ENCODE measurements at regions not wholly inside any gene's neighbourhood (a gene's known extent, or its start where the extent isn't known, plus 50 kb on each side); places are given as distances from the start of the nearest gene placed in this dataset.
A peak's percentile ranks its signal among the peaks of the same experiment; 100 is the strongest.

DNA sequence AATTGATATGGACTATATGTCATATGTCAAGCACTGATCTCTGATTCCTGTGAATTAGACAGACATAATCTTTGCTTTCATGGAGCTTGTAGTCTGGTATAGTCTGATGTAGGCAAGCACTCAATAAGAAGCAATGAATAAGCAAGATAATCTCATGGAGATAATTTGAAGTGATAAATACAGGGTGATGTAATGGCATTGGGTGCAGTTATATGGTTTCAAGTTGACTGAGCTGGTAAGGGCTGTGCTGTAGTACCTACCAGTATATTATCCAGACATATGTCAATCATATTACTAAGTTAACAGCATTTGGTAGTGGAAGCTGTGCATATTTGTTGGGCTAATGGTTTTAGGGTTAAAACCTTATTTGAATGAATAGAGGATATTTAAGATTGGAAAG is 117.5 kb upstream of the PRPS1L1 start:
- FAIRE-seq: no peak
- DNase-seq (ENCODE audit: extremely low spot score, insufficient read length, low read depth): no peak

DNA sequence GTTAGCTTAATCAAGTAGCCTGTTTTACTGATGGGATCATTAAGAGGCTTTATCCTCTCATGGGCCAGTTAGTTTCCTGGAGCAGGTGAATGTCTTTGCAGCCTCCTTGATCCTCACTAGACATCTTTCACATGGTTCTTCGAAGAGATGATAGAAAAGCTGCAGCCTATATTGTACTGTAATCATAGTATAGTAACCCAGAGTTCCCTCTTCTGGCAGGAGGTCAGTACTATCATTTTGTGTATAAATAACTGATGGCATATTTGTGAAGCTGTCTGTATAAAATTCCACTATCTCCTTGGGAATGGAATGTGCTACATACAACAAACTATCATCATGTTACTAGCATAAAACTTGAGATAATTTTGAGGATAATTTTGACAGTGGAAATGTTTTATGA is 123.8 kb upstream of the PRPS1L1 start:
- no peak for FAIRE-seq
- DNase-seq (ENCODE audit: extremely low spot score, insufficient read length, low read depth): no peak

DNA sequence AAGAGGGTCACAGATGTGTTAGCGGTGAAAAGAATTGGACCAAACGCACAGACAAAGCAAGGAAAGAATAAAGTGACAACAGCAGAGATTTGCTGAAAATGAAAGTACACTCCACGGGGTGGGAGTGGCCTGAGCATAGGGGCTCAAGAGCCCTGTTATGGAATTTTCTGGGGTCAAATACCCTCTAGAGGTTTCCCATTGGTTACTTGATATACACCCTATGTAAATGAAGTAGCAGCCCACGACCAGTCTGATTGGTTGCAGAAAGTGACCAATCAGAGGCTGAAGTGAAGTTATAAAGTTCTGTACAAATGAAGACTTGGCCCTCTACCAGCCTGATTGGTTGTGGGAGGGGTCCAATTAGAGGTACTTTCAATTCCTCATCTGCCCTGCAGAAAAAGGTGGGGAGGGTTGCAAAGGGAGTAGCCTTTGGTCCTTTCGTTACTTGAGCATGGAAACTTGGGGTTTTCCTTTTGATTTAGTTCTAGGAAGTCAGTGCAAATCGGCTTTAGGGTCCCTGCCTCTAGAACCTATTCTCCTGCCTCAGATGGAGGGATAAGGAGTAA is 125.6 kb upstream of the PRPS1L1 start:
- no peak for FAIRE-seq

DNA sequence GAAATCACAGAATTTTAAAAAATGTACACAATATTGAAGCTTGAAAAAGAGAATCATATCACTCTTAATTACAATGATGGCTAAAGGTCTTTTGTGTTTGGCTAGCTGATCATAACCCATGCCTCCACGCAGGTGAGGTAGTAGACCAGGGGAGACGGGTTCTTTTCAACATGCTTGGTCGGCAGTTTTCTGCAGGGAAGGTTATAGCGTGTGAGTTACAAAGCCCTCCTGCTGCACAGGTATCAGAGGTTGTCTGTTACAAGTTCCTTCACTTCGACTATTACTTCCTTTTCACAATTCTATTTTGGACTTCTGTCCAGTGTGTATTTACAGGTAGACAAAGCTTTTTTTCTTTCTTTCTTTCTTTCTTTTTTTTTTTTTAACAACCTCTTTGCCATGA is 127.1 kb upstream of the PRPS1L1 start:
- no peak for DNase-seq (ENCODE audit: extremely low spot score, insufficient read length, low read depth)
- no peak for FAIRE-seq

More for the DNA sequence above, 125.6 kb upstream of the PRPS1L1 start:
- no peak for DNase-seq (ENCODE audit: extremely low spot score, insufficient read length, low read depth)

DNA sequence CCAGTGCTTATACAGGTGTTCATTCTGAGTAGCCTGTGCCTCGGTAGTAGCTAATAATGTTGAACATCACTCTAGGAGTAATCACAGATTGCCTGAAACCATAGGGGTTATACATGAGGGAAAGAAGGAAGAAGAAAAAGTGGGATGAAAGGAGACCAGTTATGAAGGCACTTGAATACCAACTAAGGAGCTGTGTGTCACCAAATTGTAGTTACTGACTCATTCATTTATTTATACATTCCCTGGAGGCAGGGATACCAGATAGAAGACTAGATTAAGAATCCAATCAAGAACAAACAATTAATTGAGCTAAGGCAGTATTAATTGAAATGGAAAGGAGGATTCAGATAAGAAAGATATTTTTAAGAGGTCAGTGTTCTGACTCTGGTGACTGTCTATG is 129.6 kb upstream of the PRPS1L1 start:
- FAIRE-seq: no peak
- DNase-seq (ENCODE audit: extremely low spot score, insufficient read length, low read depth): no peak

DNA sequence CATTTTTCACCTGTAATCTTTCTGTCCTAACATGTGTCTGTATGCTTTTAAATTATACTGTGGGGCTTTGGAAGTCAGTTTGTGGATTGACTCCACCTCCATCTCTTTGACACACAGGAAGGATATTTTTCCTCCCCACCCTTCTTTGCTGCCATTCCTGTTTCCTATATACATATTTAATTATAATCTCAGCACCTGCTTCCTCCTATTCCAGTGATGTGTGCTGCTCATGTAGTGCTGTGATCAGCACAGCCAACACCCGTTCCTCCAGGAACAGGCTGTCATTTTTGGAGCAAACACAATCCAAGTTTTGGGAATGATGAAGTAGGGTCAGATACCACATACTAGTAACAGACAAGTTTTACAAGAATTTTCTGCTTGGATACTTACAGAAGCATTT is 135.0 kb upstream of the PRPS1L1 start:
- DNase-seq (ENCODE audit: extremely low spot score, insufficient read length, low read depth): no peak
- no peak for FAIRE-seq

DNA sequence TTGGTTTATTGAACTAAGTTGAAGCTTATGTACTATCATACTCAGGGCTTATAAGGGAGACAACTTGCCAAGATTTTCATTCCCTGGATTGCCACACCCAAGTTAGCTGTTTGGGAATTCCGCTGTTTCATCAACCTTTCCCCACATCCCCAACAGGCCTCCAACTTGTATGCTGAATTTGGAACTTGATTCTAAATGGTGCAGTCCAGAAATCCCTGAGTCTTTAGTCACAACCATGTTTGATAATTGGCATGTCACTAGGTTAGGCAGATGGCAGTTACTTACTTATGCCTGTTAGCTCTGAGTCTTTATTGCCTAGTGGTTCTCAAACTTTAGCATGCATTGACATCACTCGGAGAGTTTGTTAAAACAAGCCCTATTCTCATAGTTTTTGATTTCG is 135.4 kb upstream of the PRPS1L1 start:
- FAIRE-seq (no peak), DNase-seq (ENCODE audit: extremely low spot score, insufficient read length, low read depth) (no peak)

DNA sequence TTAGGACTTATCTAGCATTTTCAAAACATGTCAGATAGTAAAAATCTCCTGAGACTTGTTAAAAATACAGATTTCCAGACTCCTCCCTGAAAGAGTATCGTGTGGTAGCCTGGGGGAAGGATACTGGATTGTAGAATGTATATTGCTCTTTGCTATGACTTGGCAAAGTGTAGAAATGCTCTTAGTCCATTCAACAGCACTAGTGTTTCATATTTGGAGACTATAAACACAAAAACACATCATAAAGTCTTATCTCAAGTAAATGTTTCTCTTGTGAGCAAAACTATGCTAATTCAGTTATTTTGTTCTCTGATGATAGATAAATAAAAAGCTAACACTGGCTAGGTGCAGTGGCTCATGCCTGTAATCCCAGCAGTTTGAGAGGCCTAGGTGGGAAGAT is 137.5 kb upstream of the PRPS1L1 start:
- DNase-seq (ENCODE audit: extremely low spot score, insufficient read length, low read depth) (no peak), FAIRE-seq (no peak)

DNA sequence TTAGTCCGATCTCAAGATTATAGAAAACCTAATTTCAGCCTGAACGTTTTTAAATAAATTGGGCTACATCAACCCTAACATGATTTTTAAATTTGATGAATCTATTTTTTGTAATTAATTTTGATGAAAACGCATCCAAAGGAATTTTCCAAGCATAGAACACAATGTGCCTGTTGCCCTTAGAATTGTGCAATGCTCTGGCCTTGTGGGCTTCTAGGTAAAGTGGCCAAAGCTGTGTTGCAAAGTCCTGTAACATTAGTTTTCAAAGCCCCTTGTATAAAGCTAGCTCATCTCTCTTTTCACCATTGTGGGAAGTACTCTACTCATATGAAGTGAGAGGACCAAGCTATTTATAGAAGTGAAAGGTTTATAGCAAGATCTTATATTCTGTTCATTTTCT is 138.4 kb upstream of the PRPS1L1 start:
- FAIRE-seq (no peak), DNase-seq (ENCODE audit: extremely low spot score, insufficient read length, low read depth) (no peak)

DNA sequence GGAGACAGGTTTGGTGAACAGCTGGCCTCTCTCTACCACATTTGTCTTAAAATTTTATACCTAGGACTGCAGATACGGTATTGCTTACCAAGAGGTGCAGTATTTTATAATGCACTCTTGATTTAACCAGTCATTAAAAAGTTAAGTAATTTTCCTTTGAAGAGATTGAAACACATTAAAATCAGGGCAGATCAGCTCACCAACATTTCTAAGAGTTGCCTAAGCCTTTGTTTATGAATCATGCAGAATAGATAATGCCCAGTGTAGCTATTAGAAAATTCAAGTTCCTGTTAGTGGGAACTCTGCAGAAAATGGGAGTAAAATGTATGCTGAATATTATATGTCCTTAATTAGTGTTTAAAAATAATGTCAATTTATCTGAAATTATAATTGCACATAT is 140.2 kb upstream of the PRPS1L1 start:
- DNase-seq (ENCODE audit: extremely low spot score, insufficient read length, low read depth): no peak
- no peak for FAIRE-seq

DNA sequence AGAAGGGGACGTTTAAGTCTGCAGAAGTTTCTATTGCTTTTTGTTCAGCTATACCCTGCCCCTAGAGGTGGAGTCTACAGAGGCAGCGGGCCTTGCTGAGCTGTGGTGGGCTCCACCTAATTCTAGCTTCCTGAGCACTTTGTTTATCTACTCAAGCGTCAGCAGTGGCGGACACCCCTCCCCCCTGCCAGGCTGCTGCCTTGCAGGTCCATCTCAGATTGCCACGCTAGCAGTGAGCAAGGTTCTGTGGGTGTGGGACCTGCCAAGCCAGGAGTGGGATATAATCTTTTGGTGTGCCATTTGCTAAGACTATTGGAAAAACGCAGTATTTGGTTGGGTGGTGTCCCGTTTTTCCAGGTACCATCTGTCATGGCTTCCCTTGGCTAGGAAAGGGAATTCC is 147.3 kb upstream of the PRPS1L1 start:
- no peak for FAIRE-seq
- no peak for DNase-seq (ENCODE audit: extremely low spot score, insufficient read length, low read depth)

DNA sequence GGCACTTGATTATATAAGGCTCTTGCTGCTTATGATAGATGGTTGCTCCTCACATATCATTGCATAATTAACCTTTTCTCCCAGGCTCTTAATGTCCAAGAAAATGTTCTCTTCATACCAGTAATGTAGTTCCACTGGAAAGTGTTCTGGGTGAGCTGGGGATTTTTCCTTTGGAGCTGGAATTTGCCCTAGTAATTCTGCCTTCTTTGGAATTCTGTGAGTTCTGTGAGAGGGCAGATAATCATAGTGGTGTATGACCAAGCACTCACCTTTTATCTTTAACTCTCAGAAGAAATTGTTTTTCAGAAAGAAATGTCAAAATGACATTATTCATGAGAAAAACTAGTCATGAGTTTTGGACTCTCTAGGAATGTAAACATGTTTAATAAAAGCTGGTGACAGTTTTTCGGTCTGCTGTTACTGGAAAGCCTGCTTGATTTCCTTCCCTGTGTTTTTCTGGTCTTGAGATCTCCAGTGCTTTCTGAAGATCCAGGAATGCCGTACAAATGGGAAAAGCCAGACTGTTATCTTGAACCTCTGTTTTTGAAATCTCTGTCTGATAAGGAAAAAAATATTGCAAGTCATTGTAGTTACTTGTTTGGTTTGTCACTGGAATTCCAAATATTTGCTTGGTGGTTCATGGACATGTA is 148.3 kb upstream of the PRPS1L1 start:
- no peak for FAIRE-seq
- no peak for DNase-seq (ENCODE audit: extremely low spot score, insufficient read length, low read depth)

DNA sequence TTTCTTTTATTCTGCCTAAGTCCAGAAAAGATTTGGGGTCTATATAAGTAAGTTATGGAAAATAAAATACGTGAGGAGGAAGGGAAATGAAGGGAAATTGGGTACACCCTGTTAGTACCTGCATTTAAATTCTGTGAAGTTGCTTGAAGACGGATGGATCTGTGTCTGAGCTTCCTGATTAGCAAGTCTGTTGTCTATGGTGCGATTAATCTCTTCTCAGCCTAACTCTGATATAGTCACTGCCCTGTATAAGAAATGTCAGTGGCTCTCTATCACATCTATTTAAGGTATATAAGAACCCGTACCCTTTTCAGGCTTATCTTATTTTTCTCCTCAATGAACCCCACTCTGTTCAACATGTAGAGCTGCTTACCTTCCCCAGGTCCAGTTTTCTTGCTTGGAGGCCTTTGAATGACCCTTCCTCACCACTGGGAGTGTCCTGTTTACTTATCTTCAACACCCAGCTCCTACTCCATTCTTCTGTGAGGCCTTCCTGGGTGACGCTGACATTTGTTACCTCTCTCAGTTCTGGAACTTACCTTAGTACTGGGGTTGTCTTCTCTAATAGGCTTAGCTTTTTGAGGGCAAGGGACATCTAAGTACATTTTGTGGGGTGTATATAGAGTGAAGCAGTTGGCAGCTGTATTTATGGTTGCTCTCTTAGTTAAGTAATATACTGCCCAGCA is 149.6 kb upstream of the PRPS1L1 start:
- DNase-seq (ENCODE audit: extremely low spot score, insufficient read length, low read depth) (no peak), FAIRE-seq (no peak)

DNA sequence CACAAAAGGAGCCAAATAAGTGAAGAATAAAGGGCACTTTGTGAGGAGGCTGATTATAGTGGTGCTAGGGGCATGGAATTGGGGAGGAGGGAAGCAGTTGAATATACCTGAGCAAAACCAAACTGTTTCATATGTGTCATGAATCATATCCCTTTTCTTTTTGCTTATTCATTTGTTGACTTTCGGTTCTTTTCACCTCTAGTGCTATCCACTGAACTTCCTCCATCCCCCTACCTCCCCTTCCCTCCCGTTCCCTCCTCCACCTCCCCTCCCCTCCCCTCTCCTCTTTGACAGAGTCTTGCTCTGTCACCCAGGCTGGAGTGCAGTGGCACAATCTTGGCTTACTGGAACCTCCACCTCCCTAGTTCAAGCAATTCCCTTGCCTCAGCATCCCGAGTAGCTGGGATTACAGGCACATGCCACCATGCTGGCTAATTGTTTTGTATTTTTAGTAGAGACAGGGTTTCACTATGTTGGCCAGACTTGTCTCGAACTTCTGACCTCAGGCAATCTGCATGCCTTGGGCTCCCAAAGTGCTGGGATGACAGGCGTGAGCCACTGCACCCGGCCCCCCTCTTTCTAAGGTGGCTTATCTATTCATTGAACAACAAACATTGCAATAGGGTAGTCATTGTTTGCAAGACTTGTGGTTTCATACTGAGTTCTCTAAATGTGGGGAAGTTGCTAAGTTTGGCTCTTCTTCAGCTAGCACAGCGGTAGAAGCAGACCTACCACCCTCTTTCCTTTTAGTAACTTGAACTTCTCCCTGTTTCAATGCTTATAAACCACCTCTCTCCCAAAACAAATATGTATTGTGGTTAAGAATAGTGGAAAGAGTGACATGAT is 150.4 kb upstream of the PRPS1L1 start:
- FAIRE-seq (peak; percentile 74), DNase-seq (ENCODE audit: extremely low spot score, insufficient read length, low read depth) (peak; percentile 23)

DNA sequence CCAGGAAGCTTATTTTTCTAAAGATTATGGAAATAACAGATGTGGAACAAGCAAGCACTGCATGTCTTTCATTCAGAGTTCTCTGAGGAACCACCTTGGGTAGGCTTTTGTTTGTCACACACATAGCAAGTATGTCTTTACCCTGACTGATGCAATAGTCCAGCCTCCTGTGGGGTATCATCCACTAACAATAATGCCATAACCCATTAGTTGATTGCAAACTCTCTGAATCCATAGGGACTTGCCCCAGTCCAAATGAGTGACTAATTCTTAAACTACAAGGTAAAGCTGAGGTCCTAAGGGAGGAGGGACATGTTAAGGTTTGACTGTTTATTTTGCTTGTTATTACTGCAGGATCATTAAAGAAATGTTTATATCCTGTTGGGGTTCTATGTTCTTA is 151.4 kb upstream of the PRPS1L1 start:
- no peak for DNase-seq (ENCODE audit: extremely low spot score, insufficient read length, low read depth)
- FAIRE-seq: no peak

DNA sequence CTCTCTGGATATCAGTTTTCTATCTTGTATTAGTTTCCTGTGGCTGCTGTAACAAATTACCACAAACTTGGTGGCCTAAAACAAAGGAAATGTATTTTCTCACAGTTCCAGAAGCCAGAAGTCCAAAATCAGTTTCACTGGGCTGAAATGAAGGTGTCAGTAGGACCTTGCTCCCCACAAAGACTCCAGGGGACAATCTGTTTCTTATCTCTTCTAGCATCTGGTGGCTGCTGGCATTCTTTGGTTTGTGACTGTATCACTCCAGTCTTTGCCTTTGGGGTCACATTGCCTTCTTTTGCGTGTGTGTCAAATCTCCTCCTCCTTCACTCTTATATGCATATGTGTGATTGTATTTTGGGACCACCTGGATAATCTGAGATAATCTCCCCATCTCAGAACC is 153.0 kb upstream of the PRPS1L1 start:
- DNase-seq (ENCODE audit: extremely low spot score, insufficient read length, low read depth) (no peak), FAIRE-seq (no peak)

DNA sequence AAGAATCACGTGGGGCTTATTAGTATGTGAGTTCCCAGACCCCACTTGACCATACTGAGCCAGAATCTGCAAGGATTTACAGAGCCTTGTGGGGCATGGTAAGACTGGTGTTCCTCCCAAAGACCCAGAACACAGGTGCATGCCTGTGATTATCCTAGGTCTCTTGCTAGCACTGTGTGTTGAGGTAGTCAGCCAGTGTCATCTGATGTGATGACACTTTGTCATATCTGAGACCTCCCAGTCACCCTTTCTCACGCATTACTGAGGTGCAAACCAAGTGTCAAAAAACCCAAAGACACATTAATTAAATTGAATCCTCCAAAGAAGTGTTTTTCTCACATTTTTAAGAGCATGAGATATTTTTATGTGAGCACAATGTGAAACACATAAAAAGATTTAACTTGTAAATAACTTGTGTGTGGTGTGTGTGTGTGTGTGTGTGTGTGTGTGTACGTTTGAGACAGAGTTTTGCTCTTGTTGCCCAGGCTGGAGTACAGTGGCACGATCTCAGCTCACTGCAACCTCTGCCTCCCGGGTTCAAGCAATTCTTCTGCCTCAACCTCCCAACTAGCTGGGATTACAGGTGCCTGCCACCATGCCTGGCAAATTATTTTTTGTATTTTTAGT is 162.0 kb upstream of the PRPS1L1 start:
- no peak for FAIRE-seq
- DNase-seq (ENCODE audit: extremely low spot score, insufficient read length, low read depth): no peak

DNA sequence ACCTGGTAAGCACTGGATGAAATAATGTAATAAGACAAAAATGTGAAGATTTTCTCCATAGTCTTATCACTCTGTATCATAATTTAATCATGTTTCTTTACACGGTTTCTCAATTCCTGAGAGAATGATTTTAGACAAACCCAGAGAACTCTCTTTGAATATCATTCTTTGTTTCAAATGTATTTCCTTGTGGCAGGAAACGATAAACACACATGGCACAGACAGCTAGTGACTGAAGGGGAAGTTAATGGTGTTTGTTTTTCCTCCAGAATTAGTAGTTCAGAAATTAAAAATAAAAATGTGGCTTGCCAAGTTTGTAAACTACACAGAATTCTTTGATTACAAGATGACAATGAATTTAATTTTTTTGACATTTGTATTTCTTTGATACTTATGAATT is 163.7 kb upstream of the PRPS1L1 start:
- DNase-seq (ENCODE audit: extremely low spot score, insufficient read length, low read depth) (no peak), FAIRE-seq (no peak)

DNA sequence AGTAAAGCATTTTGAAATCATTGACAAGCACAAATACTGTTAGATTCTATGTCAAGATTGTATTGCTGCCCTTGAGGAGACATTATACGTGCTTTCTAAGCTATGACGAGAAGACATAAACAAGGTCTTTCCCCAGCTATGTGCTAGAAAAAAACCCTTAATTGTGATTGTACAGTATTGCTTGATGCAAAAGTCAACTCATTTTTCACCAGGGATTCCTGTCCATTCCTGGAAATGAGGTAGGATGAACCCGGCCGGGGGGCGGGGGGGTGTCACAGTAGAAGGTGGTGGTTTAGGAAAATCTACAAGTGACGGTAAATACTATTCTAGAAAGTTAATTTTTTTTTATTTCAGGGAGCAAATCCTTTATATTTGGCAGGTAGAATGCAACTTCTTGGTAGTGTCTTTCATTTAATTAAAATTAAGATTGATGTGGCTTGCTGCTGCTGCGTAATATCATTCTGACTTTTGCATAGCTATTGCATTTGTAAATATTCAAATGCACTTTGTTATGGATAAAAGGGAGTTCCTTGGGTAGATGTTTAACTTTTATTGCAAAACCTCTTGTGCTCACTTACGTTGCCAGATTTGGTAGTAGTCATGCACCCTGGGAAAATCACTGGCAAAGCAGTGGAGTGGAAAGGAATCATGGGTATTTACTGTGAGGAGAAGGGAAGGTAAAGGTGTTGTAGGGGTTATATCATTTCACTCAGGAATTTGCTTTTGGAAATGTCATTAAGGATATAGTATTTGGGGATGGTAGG is 164.4 kb upstream of the PRPS1L1 start:
- FAIRE-seq (no peak), DNase-seq (ENCODE audit: extremely low spot score, insufficient read length, low read depth) (no peak)

DNA sequence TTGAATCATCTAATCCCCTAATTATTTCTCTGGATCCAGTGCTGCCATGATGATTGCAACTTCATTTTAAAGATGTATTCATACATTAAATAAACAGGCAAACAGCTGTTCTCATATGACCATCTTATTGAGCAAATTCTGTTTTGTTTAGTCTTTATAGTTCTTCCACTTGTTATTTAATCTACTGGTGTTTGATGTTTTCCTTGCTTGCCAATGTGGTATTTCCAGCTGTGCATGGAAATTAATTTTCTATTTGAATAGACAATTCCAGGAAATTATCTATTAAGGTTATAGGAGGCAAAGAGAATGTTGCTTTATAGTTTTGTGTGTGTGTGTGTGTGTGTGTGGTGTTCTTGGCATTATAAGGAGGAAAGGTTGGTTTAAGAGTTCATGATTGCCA is 167.0 kb upstream of the PRPS1L1 start:
- FAIRE-seq (no peak), DNase-seq (ENCODE audit: extremely low spot score, insufficient read length, low read depth) (no peak)
